GM19463 (cell line): ENCODE measurements at regions not wholly inside any gene's neighbourhood (a gene's known extent, or its start where the extent isn't known, plus 50 kb on each side); places are given as distances from the start of the nearest gene placed in this dataset.
"Not testable (repeated sequence)": the region's sequence is repeated elsewhere in the genome, so short reads cannot be mapped to it uniquely, and the experiment has no call there.

Experiments
- ATAC-seq: cut with Tn5 transposase; IDR thresholded peaks from one replicate; pipeline ENCODE4 v1.9.1; 2021; ENCODE audit warnings: mild to moderate bottlenecking, moderate library complexity; ENCODE audit not compliant: unreplicated experiment

GRCh38 chr4:81319657-81320056 is 104.6 kb upstream of the PRKG2 start:
- no peak for ATAC-seq

GRCh38 chr4:81314897-81315470 is 100.0 kb upstream of the PRKG2 start:
- no peak for ATAC-seq

GRCh38 chr4:81314196-81314896 is 99.3 kb upstream of the PRKG2 start:
- ATAC-seq: no peak

- no peak for ATAC-seq
Measured at GRCh38 chr4:81307991-81308390, 93.0 kb upstream of the PRKG2 start.

GRCh38 chr4:81304871-81305270 is 89.8 kb upstream of the PRKG2 start:
- ATAC-seq: no peak

DNA sequence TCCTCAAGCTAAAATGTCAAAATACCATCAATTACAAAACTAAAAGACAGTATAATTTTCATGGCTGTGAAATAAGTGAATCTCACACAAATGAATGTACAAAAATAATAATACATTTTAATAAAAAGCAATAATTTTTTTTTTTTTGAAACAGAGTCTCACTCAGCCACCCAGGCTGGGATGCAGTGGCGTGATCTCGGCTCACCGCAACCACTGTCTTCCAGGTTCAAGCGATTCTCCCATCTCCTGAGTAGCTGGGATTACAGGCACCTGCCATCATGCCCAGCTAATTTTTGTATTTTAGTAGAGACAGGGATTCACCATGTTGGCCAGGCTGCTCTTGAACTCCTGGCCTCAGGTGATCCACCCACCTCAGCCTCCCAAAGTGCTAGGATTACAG is 85.3 kb upstream of the PRKG2 start:
- ATAC-seq: not testable (repeated sequence)

- ATAC-seq: no peak
Measured at GRCh38 chr4:81290813-81291212, 75.8 kb upstream of the PRKG2 start.

- no peak for ATAC-seq
Measured at GRCh38 chr4:81287101-81287500, 72.1 kb upstream of the PRKG2 start.

- ATAC-seq: no peak
Measured at GRCh38 chr4:81282131-81282530, 67.1 kb upstream of the PRKG2 start.

DNA sequence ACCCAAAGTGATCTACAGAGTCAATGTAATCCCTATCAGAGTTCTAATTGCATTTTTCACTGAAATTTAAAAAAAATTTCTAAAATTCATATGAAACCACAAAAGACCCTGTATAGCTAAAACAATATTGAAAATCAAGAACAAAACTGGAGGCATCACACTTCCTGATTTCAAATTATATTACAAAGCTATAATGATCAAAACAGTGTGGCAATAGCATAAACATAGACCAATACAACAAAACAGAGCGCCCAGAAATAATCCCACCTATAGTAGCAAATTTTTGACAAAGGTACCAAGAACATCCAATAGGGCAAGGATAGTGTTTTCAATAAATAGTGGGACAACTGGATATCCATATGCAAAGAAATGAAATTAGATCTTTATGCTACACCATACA is 59.4 kb upstream of the PRKG2 start:
- no peak for ATAC-seq

- ATAC-seq: no peak
Measured at GRCh38 chr4:81272671-81273070, 57.6 kb upstream of the PRKG2 start.
